KG1 (cell line): ENCODE measurements at regions not wholly inside any gene's neighbourhood (a gene's known extent, or its start where the extent isn't known, plus 50 kb on each side); places are given as distances from the start of the nearest gene placed in this dataset.
"Not testable (repeated sequence)": the region's sequence is repeated elsewhere in the genome, so short reads cannot be mapped to it uniquely, and the experiment has no call there.

Experiments
- DNase-seq: peaks from one replicate; lab custom pipeline; 2025; lab: John Stamatoyannopoulos, UW

DNA sequence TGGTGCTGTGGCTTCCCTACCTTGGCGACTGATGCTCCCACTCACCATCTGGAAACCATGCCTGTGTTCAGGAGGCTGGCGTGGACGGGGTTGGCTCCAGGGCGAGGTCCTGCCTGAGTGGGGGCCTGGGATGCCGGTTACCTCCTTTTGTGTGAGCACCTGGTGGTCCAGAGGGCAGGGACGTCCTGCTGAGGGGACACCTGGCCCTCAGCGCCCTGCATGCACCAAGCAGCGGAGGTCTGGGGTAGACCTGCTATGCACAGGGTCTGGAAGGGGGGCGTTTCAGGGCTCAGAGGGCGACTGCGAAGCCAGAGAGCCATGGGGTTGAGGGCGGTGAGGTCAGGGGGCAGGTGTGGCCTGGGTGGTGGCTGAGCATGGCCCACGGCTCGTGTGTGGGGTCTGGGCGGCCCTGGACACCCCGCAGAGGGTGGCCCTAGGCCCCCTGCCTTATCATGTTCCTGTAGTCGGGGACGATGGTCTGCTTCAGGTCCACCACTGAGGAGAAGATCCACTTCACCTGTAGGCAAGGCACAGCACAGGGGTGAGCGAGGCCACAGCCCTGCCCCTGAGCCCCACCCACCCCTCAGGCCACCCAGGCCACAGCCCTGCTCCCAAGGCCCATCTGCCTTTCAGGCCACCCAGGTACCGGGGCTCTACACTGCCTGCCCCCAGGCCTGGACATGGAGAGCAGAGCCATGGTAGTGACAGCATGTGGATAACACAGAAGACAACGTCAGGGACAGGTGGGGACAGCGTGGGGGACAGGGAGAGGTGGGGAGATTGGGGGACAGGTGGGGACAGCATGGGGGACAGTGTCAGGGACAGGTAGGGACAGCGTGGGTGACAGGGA lies 95.3 kb downstream of the TMEM121 start:
- not testable (repeated sequence) for DNase-seq

- DNase-seq, result no peak
Measured at GRCh38 chr14:105622329-105622955, 96.1 kb downstream of the TMEM121 start.

DNA sequence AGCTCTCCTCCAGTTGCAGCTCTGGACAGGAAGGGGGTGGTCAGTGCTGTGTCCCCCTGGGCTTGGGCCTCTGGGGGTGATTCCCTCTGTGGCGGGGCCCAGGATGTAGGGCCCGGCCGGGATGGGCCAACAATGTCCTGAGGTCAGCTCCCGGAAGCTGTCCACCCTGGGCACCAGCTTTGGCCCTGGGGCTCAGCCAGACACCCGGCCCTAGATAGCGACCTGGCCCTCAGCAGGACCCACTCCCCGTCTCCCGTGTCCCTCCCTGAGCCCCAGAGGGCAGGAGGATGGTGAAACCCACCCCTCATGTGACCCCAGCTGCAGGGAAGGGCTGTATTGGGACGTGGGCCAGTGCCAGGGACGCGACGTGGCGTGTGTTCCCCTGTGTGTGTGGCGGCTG lies 96.8 kb downstream of the TMEM121 start:
- not testable (repeated sequence) for DNase-seq

- not testable (repeated sequence) for DNase-seq
Measured at GRCh38 chr14:105624346-105624745, 98.0 kb downstream of the TMEM121 start.

GRCh38 chr14:105624749-105625434 lies 98.5 kb downstream of the TMEM121 start:
- not testable (repeated sequence) for DNase-seq

- not testable (repeated sequence) for DNase-seq
Measured at GRCh38 chr14:105625448-105625847, 99.1 kb downstream of the TMEM121 start.

DNA sequence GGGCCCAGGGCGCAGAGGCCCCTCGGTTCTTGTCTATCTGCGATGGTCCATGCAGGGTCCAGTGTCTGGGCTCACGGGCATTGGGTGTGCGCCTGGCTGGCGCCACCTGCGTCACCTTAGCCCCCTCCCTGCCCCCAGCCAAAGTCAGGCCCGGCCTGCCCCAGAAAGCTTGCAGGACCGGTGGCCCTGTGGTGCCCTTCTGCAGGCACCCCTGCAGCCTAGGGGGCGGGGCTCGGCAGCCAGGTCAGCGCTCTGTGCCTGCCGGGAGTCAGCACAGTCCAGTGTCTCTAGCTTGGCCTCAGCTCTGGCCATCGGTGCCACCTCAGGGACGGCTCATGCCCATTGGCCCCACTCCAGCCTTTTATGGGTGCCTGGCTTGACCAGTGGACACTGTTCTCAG lies 99.7 kb downstream of the TMEM121 start:
- DNase-seq, result not testable (repeated sequence)

- not testable (repeated sequence) for DNase-seq
Measured at GRCh38 chr14:105626651-105627050, 100.3 kb downstream of the TMEM121 start.

GRCh38 chr14:105627287-105627686 lies 100.9 kb downstream of the TMEM121 start:
- not testable (repeated sequence) for DNase-seq

- no peak for DNase-seq
Measured at GRCh38 chr14:105627701-105628100, 101.3 kb downstream of the TMEM121 start.

- not testable (repeated sequence) for DNase-seq
Measured at GRCh38 chr14:105628126-105628525, 101.7 kb downstream of the TMEM121 start.

GRCh38 chr14:105628531-105629067 lies 102.2 kb downstream of the TMEM121 start:
- not testable (repeated sequence) for DNase-seq

DNA sequence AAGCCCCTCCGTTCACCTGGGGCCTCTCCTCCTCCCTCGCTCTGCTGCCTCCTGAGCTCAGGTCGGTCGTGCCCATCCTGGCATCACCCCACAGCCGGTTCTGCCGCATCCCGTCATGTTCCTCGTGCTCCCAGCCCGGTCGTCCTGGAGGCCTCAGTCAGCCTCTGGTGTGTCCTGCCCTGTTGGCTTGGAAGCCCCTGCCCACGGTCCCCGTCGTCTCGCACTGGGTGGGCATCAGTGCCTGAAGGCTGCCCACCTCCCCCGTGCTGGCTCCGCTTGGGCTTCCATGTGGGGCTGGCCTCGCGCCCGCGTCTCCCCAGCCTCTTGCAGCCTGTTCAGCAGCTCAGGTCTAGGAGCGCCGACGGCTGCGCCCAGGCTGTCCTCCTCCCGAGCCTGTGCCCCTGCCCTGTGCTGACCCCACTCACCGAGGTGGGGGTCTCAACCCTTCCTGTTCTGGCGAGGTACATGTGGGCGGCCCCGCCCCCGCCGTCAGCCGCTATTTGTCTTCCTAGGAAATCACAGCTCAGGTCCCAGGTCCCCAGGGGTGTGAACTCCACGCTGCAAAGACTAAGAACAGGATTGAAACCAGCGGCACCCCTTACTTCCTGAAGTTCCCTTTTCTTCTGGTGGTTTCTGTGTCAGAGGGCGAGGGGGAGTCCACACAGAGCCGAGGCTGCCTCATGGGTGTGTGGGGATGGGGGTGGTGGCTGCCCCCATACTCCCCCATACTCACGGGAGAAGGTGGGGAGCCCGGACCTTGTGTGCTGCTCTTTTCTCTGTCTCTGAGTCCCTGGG lies 102.9 kb downstream of the TMEM121 start:
- not testable (repeated sequence) for DNase-seq

- DNase-seq, result no peak
Measured at GRCh38 chr14:105629886-105630215, 103.5 kb downstream of the TMEM121 start.

DNA sequence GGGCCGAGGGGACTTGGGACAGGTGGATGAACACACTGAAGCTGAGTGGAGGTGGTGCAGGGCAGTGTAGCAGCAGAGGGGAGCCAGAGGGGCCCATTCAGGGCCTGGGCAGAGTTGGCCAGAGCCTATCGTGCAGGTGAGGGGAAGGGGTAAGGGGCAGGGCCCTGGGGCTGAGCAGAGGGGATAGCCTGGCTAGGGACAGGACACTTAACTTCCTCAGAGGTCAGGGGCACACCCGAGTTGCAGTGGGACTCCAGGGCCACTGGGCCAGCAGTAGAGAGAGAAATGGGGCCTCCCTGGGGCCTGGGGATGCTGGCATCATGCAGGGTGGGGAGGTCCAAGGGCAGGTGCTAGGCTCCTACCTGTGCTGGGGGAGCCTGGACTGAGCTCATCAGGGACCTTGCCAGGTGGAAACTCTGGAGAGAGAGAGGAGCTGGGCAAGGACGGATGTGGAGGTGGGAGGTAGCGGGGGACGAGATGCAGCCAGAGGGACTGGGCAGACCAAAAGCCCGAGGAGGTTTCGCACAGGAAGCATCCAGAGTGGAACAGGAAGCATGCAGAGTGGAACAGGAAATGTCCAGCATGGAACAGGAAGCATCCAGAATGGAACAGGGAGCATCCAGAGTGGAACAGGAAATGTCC lies 104.0 kb downstream of the TMEM121 start:
- DNase-seq, result not testable (repeated sequence)

GRCh38 chr14:105630935-105631779 lies 104.8 kb downstream of the TMEM121 start:
- not testable (repeated sequence) for DNase-seq

DNA sequence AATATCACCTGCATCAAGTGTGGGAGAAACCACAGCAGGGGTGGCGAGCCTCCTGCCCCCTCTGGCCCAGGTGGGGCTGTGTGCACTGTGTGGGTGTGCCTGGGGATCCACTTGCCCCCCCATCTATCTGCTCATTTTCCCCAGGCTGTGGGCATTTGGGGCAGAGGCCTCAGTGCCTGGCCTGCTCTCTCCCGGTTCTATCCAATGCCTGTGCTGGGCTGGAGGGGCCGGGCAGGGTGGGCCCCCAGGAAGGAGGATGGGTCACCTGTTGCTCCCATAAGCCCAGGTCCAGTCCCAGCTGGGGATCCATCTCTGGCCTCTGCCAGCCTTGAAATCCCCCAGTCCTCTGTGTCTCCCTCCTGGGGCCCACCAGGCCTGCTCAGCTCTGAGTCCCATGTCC lies 105.6 kb downstream of the TMEM121 start:
- DNase-seq, result no peak

DNA sequence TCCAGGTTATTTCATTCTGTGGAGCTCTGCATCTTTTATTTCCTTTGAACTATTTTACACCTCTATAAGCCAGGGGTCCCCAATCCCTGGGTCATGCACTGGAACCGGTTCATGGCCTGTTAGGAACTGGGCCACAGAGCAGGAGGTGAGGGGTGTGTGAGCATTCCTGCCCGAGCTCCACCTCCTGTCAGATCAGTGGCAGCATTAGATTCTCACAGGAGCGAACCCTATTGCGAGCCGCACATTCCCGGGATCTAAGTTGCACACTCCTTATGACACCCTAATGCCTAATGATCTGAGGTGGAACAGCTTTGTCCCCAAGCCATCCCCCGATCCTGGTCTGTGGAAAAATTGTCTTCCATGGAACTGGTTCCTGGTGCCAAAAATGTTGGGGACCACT lies 107.2 kb downstream of the TMEM121 start:
- DNase-seq, result not testable (repeated sequence)

DNA sequence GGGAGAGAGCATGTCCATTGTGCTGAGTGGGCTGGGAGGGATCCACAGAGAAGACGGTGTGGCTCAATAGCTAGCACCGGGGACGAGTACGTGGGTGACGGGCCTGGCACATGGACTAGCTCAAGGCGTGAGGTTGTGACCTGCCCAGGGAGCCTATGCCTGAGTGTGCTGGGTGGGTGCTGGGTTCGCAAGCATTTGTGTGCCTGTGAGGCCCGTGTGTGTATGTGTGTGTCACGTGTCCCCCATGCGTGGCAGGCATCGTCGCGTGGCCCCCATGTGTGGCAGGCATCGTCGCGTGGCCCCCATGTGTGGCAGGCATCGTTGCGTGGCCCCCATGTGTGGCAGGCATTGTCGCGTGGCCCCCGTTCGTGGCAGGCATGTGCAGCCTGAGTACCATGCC lies 109.2 kb downstream of the TMEM121 start:
- DNase-seq, result no peak

DNA sequence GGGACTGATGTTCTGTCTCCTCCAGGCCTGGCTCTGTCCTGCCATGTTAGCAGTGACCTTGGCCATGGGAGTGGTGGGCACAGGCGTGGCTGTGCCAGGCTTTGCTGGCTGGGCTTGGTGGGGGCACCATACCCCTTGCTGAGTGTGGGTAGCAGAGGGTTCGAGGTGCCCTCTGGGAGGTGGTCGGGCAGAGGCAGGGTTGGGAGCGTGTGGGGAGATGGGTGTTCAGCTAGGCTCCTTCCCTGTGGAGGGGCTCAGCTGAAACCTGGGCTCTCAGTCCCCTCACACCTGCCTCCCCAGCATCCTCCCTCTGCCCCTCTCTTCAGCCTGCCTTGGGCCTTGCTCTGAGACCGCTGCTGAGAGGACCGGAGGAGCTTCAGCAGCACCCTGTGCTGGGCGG lies 109.6 kb downstream of the TMEM121 start:
- not testable (repeated sequence) for DNase-seq
